ENCODE measurements at regions not wholly inside any gene's neighbourhood (a gene's known extent, or its start where the extent isn't known, plus 50 kb on each side); places are given as distances from the start of the nearest gene placed in this dataset.

DNA sequence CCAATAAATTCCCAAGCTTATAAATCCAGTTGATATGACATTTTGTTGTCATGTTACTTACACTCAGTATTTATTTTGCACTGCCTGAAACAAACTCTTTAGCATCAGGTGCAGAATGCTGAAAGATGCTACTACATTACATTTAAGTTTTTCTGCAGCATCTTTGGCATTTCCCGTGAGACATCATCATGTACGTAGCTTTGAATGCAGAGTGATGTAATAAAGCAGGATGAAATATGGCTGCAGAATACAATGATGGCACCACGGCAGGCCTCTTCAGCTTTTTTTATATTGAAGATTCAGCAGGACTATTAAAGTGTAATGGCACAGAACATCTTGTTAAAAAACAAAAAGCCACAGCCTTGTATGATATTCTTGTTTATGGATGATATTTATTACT, 531.8 kb downstream of the NXPH1 start:
- Histone ChIP-seq H4K20me1 (ENCODE audit: control insufficient read depth, insufficient read depth, insufficient read length) (no peaks in the 10 kb centered on the region), H3K56ac (ENCODE audit: insufficient read length, low read depth, low read length) (no peak overlapping the region), H4K91ac (ENCODE audit: insufficient read length, low read depth, low read length) (no peak overlapping the region), H3K79me1 (ENCODE audit: insufficient read depth, low read depth, low read length, poor library complexity, severe bottlenecking) (no peaks in the 10 kb centered on the region), H3K23me2 (ENCODE audit: insufficient read length, low read depth, low read length, poor library complexity, severe bottlenecking) (no peaks in the 10 kb centered on the region), H4K5ac (ENCODE audit: insufficient read length, low read depth, low read length) (no peak overlapping the region), H3K4me1 (ENCODE audit: insufficient read depth, low read length) (no peaks in the 10 kb centered on the region), H3K27ac (ENCODE audit: insufficient read length, low read depth, low read length) (no peak overlapping the region), H3K4me2 (ENCODE audit: insufficient read depth, insufficient read length, low read length) (no peak overlapping the region), H3K79me2 (ENCODE audit: insufficient read depth, low read length) (no peaks in the 10 kb centered on the region), H2AK5ac (ENCODE audit: insufficient read length, low read length) (no peak overlapping the region), H3K18ac (ENCODE audit: insufficient read length, low read depth, low read length) (no peak overlapping the region), H3K14ac (ENCODE audit: insufficient read depth, low read length) (no peak overlapping the region), H2BK12ac (ENCODE audit: insufficient read length, low read depth, low read length) (no peak overlapping the region), H2BK20ac (ENCODE audit: low read depth, low read length, poor library complexity, severe bottlenecking) (no peak overlapping the region), H3K23ac (ENCODE audit: insufficient read length, low read depth, low read length) (no peak overlapping the region), H2BK15ac (ENCODE audit: low read depth, low read length) (no peak overlapping the region), H3K27me3 (ENCODE audit: insufficient read depth, low read length) (no peaks in the 10 kb centered on the region), H3T11ph (ENCODE audit: low read length) (no peak overlapping the region), H4K8ac (replicated peaks; ENCODE audit: insufficient read length, low read depth, low read length) (no peak overlapping the region), H3K9me3 (ENCODE audit: control insufficient read depth, low read depth, low read length) (no peaks in the 10 kb centered on the region), H3K9ac (ENCODE audit: extremely low read depth, insufficient read length, low read length) (no peak overlapping the region), H2BK5ac (ENCODE audit: insufficient read length, low read length) (no peak overlapping the region), H2BK120ac (ENCODE audit: low read depth, low read length, poor library complexity, severe bottlenecking) (no peak overlapping the region), H2AFZ (ENCODE audit: low read length) (no peak overlapping the region), H3K4ac (ENCODE audit: low read depth, low read length) (no peak overlapping the region)
- TF ChIP-seq CTCF (conservative IDR thresholded peaks at IDR 0.05): no peak
- H3K4me3 Mint-ChIP-seq: no peak overlapping the region
- DNase-seq: no peak
- H3K9me3 Mint-ChIP-seq: no peaks in the 10 kb centered on the region
- H3K4me1 Mint-ChIP-seq: peaks cover 3% of the 10 kb centered on the region in 2 experiments; a peak in 3 of 4 replicates
- no CpG with 5 or more reads among the region's 3 CpGs for WGBS (ENCODE audit: extremely low coverage, insufficient read length, low lambda C conversion rate)
- H3K27ac Mint-ChIP-seq: no peak overlapping the region
- H3K27me3 Mint-ChIP-seq (ENCODE audit: low read depth): no peaks in the 10 kb centered on the region
- H3K36me3 Mint-ChIP-seq (ENCODE audit: insufficient read depth in 1 of 3, low read depth in 3 of 3): no peaks in the 10 kb centered on the region

Measured in H9 (cell line).